Prostate gland (tissue), 2 donors: ENCODE measurements at regions not wholly inside any gene's neighbourhood (a gene's known extent, or its start where the extent isn't known, plus 50 kb on each side); places are given as distances from the start of the nearest gene placed in this dataset.

Experiments used
- DNase-seq: peaks from one replicate; pipeline ENCODE4 v3.0.0-alpha.2; 2019; ENCODE audit warnings: low spot score
- H3K27ac ChIP-seq, 2 donors: fragments of 200-600 bp; sonication (generic); 2 replicates each; pipeline ENCODE4 v1.5.1; 2017 to 2019
- H3K27me3 ChIP-seq: fragments of 200-600 bp; sonication (generic); replicated peaks from 2 replicates; pipeline ENCODE4 v1.5.1; 2019; ENCODE audit not compliant: insufficient read depth
- H3K36me3 ChIP-seq, 2 donors: fragments of 200-600 bp; sonication (generic); 1 replicate in 1 of 2; 2 replicates in 1 of 2; pipeline versions ENCODE4 v1.5.1 to v1.8.1; 2017 to 2019
- H3K4me1 ChIP-seq: fragments of 200-600 bp; sonication (generic); replicated peaks from 2 replicates; pipeline ENCODE4 v1.5.1; 2019
- H3K4me3 ChIP-seq, 2 donors: fragments of 200-600 bp; sonication (generic); 2 replicates each; pipeline ENCODE4 v1.5.1; 2017 to 2019
- H3K9me3 ChIP-seq: fragments of 200-600 bp; sonication (generic); 2 replicates; pipeline ENCODE4 v1.5.1; 2017
- CTCF ChIP-seq, 4 experiments: fragments of 200-600 bp in 2 of 4; fragments of 450-650 bp in 2 of 4; sonication (generic) in 2 of 4; IDR thresholded peaks; 1 replicate in 3 of 4; 2 replicates in 1 of 4; pipeline ENCODE4 v1.5.1; 2016 to 2019; ENCODE audit warnings: antibody characterized with exemption in 4 of 4, mild to moderate bottlenecking in 2 of 4, moderate library complexity in 2 of 4
- POLR2A ChIP-seq: fragments of 450-650 bp; IDR thresholded peaks from one replicate; pipeline ENCODE4 v1.6.1; 2016; ENCODE audit warnings: antibody characterized with exemption, mild to moderate bottlenecking
- POLR2AphosphoS5 ChIP-seq: sonication (generic); formaldehyde crosslinking; IDR thresholded peaks from one replicate; pipeline ENCODE4 v1.6.1; 2017; ENCODE audit warnings: antibody characterized with exemption
- WGBS: methylation state at CpG from one replicate; pipeline ENCODE4 v1.1.5; 2018; 5-methylcytosine and 5-hydroxymethylcytosine counted together
- intact Hi-C: fragments of 100-400 bp; cut with DNase I; formaldehyde crosslinking; loops from one replicate; pipeline ENCODE4 v1.14.2; 2022

GRCh38 chr3:72150634-72151412 lies 365.9 kb upstream of the PROK2 start:
- no peak for DNase-seq
- no peak overlapping the region for H3K27ac ChIP-seq
- no peak for TF ChIP-seq POLR2AphosphoS5
- no peak for TF ChIP-seq CTCF (IDR thresholded peaks at IDR 0.05)
- TF ChIP-seq POLR2A, result no peak
- H3K27me3 ChIP-seq, result no peaks in the 10 kb centered on the region
- H3K9me3 ChIP-seq, result no peaks in the 10 kb centered on the region
- 92% methylated on average over 6 of the region's 6 CpGs for WGBS
- H3K4me1 ChIP-seq, result peaks cover 6% of the 10 kb centered on the region
- intact Hi-C loops, result loop anchor here (5.0 kb wide), 1 partner anchor 296 kb away; the partner anchor contains the start of gene RYBP
- H3K4me3 ChIP-seq, result no peak overlapping the region
- no peaks in the 10 kb centered on the region for H3K36me3 ChIP-seq

GRCh38 chr3:72149645-72150300 lies 364.8 kb upstream of the PROK2 start:
- H3K4me1 ChIP-seq, result peaks cover 6% of the 10 kb centered on the region
- no peak for DNase-seq
- TF ChIP-seq POLR2AphosphoS5, result no peak
- no peak for TF ChIP-seq CTCF (IDR thresholded peaks at IDR 0.05)
- no peak for TF ChIP-seq POLR2A
- H3K9me3 ChIP-seq, result no peaks in the 10 kb centered on the region
- no peaks in the 10 kb centered on the region for H3K27me3 ChIP-seq
- WGBS, result 90% methylated on average over 8 of the region's 8 CpGs
- intact Hi-C loops, result loop anchor here (5.0 kb wide), 1 partner anchor 298 kb away; the partner anchor contains the start of gene RYBP
- H3K4me3 ChIP-seq, result no peak overlapping the region
- no peaks in the 10 kb centered on the region for H3K36me3 ChIP-seq
- no peak overlapping the region for H3K27ac ChIP-seq

GRCh38 chr3:72147600-72147999 lies 362.7 kb upstream of the PROK2 start:
- Histone ChIP-seq H3K27me3 (no peaks in the 10 kb centered on the region), H3K4me3 (no peak overlapping the region), H3K36me3 (no peaks in the 10 kb centered on the region), H3K4me1 (no peaks in the 10 kb centered on the region), H3K9me3 (no peaks in the 10 kb centered on the region), H3K27ac (no peak overlapping the region)
- 94% methylated on average over 3 of the region's 3 CpGs for WGBS
- DNase-seq, result no peak
- TF ChIP-seq POLR2AphosphoS5, result no peak
- TF ChIP-seq POLR2A, result no peak
- no peak for TF ChIP-seq CTCF (IDR thresholded peaks at IDR 0.05)
- intact Hi-C loops, result no loop called here

- H3K27ac ChIP-seq, result no peak overlapping the region
- no peak overlapping the region for H3K4me3 ChIP-seq
- TF ChIP-seq POLR2AphosphoS5 (no peak), CTCF (IDR thresholded peaks at IDR 0.05) (no peak), POLR2A (no peak)
- no peak for DNase-seq
- 78% methylated on average over 10 of the region's 12 CpGs for WGBS
- H3K4me1 ChIP-seq, result no peaks in the 10 kb centered on the region
- no peaks in the 10 kb centered on the region for H3K9me3 ChIP-seq
- intact Hi-C loops, result no loop called here
- H3K36me3 ChIP-seq, result no peaks in the 10 kb centered on the region
- H3K27me3 ChIP-seq, result no peaks in the 10 kb centered on the region
Measured at GRCh38 chr3:72145506-72146380, 360.8 kb upstream of the PROK2 start.
